GM18505 (cell line): ENCODE measurements at regions not wholly inside any gene's neighbourhood (a gene's known extent, or its start where the extent isn't known, plus 50 kb on each side); places are given as distances from the start of the nearest gene placed in this dataset.
"Not testable (repeated sequence)": the region's sequence is repeated elsewhere in the genome, so short reads cannot be mapped to it uniquely, and the experiment has no call there.

Experiments used
- ATAC-seq: cut with Tn5 transposase; IDR thresholded peaks from one replicate; pipeline ENCODE4 v1.9.1; 2021; ENCODE audit not compliant: unreplicated experiment
- POLR2A ChIP-seq: IDR thresholded peaks from 4 replicates; pipeline ENCODE4 v1.6.1; 2011; ENCODE audit warnings: borderline replicate concordance; ENCODE audit not compliant: insufficient read depth, insufficient read length; ENCODE audit errors: extremely low read depth

GRCh38 chr12:104906695-104907094 lies 51.4 kb downstream of the SLC41A2 start:
- TF ChIP-seq POLR2A, result no peak
- no peak for ATAC-seq

- ATAC-seq, result not testable (repeated sequence)
Measured at GRCh38 chr12:104905446-104905845, 52.6 kb downstream of the SLC41A2 start.

GRCh38 chr12:104903648-104904423 lies 54.3 kb downstream of the SLC41A2 start:
- no peak for ATAC-seq
- no peak for TF ChIP-seq POLR2A

- ATAC-seq, result no peak
- TF ChIP-seq POLR2A, result no peak
Measured at GRCh38 chr12:104902125-104902524, 56.0 kb downstream of the SLC41A2 start.

- ATAC-seq, result no peak
- TF ChIP-seq POLR2A, result no peak
Measured at GRCh38 chr12:104896710-104897109, 61.4 kb downstream of the SLC41A2 start.

- TF ChIP-seq POLR2A, result no peak
- ATAC-seq, result no peak
Measured at GRCh38 chr12:104896146-104896545, 61.9 kb downstream of the SLC41A2 start.

- no peak for TF ChIP-seq POLR2A
- ATAC-seq, result no peak
Measured at GRCh38 chr12:104895415-104895814, 62.7 kb downstream of the SLC41A2 start.

- ATAC-seq, result no peak
- no peak for TF ChIP-seq POLR2A
Measured at GRCh38 chr12:104890476-104891096, 67.5 kb downstream of the SLC41A2 start.

GRCh38 chr12:104889735-104890134 lies 68.4 kb downstream of the SLC41A2 start:
- TF ChIP-seq POLR2A, result no peak
- ATAC-seq, result no peak

- ATAC-seq, result no peak
Measured at GRCh38 chr12:104888892-104889291, 69.2 kb downstream of the SLC41A2 start.

GRCh38 chr12:104888481-104888880 lies 69.6 kb downstream of the SLC41A2 start:
- ATAC-seq, result no peak
- TF ChIP-seq POLR2A, result no peak

More at GRCh38 chr12:104888892-104889291, 69.2 kb downstream of the SLC41A2 start:
- TF ChIP-seq POLR2A, result no peak

GRCh38 chr12:104887452-104887851 lies 70.6 kb downstream of the SLC41A2 start:
- no peak for ATAC-seq

GRCh38 chr12:104886418-104887401 lies 71.4 kb downstream of the SLC41A2 start:
- TF ChIP-seq POLR2A, result no peak
- no peak for ATAC-seq

More at GRCh38 chr12:104887452-104887851, 70.6 kb downstream of the SLC41A2 start:
- TF ChIP-seq POLR2A, result no peak

GRCh38 chr12:104878858-104879257 lies 79.2 kb downstream of the SLC41A2 start:
- not testable (repeated sequence) for ATAC-seq
